DMS53 treated with DMSO at 0.1 percent for 48 hours (cell line): ENCODE measurements at regions not wholly inside any gene's neighbourhood (a gene's known extent, or its start where the extent isn't known, plus 50 kb on each side); places are given as distances from the start of the nearest gene placed in this dataset.

Source experiments
- DNase-seq: peaks from one replicate; lab custom pipeline; 2025; ENCODE audit not compliant: unreplicated experiment; lab: John Stamatoyannopoulos, UW

DNA sequence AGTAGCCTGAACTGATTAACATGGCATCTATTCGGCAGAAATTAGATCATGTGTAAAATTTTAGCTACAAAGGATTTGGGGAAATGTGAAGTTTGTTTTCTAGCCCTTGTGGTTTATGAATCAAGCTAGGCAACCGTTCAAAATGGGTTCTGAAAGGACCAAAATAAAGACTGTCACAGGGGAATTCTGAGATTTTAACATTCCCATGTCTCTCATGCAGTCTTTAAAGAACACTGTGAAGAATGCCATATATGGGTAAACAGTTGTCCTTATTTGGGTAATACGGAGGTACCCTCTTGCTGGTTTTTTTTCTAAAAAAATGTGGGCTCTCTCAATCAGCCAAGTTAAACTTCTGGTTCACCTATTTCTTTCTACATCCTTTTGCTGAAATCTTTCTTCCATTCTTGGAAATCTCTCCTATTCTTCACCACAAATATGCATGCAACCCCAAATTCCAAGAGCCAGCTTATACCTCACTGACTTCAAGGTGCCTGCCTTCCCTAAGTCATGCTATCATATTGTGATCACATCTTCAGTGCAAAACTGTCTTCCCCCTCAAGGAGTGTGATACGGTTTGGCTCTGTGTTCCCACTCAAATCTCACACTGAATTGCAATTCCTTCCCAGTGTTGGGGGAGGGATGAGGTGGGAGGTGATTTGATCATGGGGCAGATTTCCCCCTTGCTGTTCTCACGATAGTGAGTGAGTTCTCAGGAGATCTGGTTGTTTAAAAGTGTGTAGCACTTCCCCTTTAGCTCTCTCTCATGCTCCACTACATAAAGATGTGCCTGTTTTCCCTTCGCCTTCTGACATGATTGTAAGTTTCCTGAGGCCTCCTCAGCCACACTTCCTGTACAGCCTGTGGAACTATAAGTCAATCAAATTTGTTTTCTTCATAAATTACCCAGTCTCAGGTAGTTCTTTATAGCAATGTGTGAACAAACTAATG lies 308.7 kb downstream of the TTLL7 start:
- no peak for DNase-seq

DNA sequence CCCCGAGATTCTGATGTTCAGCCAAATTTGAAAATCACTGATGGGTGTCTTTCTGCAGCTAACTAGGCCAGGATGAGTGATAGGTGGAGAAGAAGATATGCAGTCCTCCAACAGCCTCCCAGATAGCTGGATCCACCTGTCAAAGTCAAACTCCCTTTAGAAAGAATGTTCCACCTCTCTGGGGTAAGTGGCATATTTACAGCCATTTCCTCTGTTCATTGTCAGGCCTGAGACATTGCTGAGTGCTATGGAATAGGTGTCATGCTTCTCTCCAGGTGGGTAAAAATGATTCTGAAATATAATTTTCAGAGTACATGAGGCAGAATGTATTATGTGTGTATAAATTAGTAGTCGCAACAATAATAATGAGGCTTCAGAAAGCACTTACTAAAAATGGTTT lies 316.8 kb downstream of the TTLL7 start:
- no peak for DNase-seq

DNA sequence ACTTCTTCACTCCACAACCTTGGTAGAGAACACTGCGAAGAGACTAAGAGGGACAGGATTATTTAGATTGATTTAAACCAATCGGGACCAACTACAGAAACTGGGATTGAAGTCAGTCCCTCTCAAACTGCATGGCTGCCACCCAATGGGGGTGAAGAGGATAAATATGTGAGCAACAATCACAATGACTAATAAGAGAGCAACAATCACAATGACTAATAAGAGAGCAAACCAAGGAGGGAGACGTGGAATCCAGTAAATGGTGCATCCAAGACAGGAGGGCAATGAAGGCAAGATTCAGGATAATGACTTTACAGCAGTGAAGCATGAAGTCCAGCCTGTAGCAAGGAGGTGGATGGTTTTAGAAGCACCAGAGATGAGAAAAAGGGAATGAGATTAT lies 322.8 kb downstream of the TTLL7 start:
- DNase-seq: no peak

DNA sequence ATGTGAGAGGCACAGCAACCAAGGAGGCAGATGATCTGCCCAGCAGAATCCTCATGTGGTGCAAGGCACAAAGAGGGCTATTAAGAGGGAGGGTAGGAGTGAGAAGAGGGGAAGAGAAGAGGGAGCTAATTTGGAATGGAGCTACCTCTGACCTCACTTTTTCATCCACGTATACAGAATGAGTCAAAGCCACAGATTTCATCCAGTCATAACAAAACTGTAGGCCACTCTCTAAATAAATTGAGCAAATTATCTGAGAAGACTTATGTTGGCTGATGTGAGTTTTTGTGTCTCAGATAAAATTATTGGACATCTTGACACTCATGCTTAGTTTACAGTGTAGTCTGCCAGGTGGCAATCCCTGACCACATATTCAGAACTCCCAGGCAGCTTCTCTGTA lies 325.6 kb downstream of the TTLL7 start:
- DNase-seq: no peak

DNA sequence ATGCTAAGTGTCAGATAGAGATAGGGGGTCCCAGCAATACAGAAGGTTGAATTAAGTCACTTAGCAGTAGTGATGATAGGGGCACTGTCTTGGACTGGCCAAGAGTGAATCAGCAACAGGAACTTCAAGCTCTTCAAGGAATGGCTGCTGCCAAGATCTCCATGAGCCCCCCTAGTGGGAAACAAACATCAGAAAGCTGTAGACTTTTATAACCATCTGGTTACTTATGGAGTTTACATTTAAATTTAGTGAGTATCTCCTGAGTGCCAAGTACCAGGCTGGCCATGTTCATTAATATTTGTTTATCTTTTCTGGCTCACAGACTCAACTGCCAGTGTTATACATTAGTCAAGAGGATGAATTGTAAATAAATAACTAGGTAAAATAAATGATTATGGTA lies 327.3 kb downstream of the TTLL7 start:
- DNase-seq: no peak

DNA sequence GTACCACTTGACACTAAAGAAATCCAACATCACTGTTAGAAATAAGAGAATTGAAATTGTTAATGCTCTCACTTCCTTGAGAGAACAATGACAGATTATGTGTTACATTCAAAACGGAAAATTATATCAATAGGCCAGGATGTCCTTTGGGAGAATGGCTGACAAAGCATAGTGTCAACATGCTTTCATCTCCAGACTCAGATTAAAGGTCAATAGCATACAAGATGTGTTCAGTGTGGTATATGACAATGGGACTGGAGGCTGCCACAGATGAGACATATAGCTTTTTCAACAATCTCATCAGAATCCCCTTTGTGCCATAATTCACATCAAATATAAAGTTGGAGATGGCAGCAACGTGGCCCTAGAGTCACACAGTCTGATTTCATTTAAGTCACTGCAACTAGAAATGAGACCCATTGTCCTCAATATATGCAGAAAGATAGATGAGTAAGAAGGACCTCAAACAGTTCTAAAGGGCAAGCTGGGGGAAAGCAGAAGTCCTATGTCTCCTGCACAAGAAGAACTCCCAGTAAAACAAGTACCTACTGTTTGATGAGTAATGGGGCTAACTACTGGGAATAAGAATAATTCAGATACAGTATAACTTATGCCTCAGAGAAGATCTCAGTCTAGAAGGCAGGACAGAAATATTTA lies 327.9 kb downstream of the TTLL7 start:
- peak; percentile 22 for DNase-seq

DNA sequence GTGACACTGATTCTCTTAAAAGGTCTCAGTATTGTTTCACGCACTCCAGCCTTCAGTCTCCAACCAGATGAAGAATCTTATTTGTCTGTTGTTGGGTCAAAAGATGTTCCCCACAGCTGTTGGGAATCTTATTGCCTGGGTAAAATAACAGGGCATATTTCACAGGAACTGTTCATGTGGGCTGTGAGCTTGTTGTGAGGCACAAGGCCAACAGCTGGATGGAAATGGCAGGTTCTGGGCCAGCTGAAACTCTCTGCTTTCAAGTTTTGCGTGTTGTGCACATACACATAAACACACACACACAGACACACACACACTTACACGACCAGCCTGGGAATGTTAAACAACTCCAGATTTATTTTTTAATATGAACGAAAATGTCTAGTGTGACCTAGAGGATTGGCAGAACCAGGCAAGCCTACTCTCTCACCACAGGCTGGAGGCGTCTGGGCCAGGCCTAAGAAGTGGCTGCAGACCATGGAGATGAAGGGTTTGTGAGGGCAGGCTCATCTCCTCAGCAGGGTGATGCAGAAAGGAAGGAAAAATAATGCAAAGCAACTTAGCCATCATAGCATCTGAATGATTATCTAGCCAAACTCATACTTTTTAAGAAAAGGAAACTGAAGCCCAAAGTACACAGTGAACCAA lies 357.0 kb downstream of the TTLL7 start:
- DNase-seq: no peak

DNA sequence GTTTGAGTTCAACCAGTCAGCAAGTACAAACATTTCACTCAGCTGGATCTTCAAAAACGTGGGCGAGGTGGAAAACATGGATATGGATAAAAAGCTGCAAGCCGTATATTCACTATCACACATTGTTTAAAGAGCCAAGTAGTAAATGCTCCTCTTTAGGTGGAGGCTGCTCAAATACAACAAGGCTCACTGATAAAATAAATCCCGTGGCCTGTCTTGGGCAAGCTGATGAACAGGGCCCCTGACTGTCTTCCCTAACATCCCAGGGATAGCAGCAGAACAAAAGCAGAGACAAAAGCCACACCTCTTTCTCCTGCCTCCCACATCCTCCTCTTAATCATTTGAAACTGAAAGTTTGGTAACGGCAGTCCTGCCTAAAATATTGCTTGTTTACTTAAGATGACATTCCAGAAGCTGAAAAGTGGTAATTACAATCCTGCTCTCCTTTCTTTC lies 357.7 kb downstream of the TTLL7 start:
- DNase-seq: no peak

DNA sequence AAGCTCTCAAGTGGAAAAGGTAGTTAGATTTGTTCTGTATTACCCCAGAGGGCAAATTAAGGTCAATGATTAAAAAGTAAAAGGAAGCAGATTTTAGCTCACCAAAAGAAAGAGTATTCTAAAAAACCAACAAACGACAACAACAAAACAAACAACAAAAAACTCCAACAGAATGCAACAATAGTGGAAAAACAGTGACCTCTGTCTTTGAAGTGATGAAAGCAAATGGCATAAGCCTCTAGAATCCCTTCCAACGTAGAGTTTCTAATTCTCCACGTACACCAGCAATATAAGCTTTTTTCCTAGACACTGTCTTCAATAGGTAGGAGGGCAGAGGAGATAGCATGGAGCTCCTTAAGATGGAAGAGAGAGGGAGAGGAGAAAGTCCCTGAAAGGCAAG lies 359.1 kb downstream of the TTLL7 start:
- DNase-seq: no peak

DNA sequence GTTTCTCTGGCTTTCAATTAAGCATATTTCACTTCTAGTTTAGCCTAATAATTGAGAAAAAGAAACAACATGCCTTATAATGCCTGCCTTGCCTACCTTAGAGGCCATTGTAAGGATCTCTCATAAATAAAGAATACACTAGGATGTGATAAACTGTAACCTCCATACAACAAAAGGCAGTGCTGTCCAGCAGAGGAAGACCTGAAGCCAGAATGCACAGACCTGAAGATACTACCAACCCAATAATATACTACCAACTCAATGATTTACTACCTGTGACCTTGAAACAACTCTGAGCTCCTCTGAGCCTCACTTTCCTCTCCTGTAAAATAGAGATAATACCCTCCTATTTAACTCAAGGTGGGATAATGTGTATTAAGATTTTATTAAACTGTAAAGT lies 361.3 kb downstream of the TTLL7 start:
- DNase-seq: no peak

DNA sequence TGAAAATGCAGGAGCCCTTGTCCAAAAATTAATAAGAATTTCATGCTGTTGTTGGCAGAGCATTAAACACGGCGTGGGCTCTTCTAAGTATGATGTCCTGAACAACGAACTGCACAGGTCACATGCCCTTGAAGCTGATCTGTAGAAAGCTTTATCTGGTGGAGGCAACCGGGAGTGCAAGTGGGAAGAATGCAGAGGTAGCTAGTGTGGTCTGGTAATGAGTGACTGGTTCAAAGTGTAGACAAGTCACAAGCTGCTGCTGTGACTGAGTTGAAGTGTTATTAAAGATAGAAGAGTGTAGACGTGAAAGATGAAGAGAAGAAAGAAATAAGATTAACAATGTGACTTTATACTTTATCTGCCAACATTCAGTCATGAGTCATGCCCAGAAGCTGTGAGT lies 361.9 kb downstream of the TTLL7 start:
- no peak for DNase-seq

DNA sequence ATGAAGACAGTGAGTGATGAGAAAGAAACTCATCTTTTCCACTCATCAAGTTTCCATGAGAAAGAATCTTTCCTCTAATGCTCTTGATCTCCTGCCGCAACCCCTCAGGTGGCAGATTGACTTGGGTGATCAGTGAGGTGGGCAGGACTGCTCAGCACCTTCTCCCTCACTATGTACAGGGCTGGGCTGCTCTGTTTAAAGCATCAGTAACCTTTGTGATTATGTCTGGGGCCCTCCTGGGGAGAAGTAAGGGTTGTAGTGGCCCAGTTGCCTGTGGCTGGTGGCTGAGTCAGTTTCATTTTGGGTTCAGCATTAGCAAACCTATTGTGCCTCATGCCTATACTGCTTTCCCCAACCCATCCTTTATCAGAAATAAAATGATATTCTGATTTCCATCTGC lies 366.0 kb downstream of the TTLL7 start:
- no peak for DNase-seq

DNA sequence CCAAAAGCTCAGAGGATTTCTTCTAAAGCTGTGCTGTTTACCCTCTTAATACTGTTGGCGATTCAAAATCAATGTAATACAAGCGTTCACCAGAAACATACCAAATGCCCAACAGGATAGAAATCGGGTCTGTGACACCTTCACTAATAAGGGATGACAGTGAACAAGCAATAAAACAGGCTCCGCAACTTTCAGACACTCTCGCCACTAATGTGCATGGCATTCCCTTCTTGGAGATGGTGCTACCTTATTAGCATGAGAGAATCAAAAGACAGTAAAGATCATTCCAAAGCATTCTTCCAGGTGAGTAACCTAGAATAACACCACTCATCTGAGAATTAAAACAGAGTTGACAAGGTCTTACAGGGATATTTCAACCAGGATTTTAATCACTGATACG lies 367.1 kb downstream of the TTLL7 start:
- DNase-seq: no peak

DNA sequence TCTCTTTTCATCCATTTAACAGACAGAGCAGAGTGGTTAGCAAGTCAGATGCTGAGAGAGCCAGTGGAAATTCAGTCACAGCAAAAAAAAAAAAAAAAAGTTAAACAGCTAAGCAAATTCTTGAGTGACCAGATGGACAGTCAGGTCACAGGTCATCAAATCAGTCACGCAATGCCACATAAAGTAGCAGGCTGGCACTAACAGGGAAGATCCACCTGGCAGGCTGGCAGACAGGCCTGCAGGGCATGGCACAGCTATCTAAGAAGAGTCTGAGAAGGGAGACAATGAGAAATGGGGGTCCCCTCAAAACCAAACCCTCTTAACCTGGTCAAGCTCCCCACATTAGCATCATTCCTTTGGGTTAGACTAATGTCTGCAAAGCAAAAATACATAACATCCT lies 371.9 kb downstream of the TTLL7 start:
- DNase-seq: no peak

DNA sequence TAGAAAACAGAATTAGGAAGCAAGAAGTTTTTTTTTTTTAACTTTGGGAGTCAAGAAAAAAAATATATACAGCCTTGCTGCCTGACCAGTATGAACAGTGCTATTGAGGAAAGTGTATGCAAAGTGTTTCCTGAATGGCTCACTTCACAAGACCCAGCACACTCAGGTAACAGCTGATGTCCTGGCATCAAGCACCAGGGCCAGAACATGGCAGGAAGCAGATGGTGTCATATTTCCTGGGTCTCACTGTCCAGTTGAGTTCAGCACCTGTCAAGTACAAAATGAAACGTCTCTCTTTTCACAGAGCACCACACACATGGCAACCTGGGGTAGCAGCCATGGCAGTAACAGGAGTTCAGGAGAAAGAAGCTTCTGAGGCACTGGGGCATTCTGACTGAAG lies 372.3 kb downstream of the TTLL7 start:
- peak; percentile 95 for DNase-seq

DNA sequence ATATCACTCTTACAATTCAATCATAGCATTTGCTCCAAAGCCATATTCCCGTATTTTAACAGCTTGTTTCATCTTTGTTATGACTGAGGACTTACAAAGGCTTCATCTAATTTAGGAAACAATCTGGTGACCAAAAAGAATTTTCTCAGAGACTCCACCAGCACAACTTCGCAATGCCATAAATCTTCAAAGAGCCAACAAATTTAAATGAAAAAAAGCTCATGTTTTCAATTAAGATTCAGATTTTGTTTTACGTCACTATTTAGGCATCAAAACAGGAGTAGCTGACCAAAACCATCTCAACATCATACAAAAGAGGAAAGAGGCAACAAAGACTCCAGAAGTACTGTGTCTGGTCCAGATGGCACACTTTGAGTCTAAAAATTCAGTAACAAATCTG lies 373.3 kb downstream of the TTLL7 start:
- DNase-seq: no peak

DNA sequence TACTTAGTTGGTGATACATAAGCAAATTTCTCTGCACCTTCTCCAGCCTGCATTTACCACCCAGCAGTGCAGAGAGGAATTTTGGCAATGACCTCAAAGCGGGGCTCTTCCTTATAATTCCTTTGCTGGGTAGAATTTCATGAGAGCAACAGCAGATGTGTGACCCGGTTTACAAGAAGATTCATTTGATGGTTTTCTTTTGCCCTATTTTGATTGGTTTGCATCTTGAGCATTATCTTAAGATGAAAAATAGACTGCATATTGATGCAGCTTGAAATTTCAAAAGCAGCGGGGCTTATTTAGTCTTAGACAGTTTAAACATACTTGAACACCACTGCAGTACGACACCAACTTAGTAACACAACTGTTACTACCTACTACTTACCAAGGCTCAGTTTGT lies 378.9 kb downstream of the TTLL7 start:
- DNase-seq: no peak

DNA sequence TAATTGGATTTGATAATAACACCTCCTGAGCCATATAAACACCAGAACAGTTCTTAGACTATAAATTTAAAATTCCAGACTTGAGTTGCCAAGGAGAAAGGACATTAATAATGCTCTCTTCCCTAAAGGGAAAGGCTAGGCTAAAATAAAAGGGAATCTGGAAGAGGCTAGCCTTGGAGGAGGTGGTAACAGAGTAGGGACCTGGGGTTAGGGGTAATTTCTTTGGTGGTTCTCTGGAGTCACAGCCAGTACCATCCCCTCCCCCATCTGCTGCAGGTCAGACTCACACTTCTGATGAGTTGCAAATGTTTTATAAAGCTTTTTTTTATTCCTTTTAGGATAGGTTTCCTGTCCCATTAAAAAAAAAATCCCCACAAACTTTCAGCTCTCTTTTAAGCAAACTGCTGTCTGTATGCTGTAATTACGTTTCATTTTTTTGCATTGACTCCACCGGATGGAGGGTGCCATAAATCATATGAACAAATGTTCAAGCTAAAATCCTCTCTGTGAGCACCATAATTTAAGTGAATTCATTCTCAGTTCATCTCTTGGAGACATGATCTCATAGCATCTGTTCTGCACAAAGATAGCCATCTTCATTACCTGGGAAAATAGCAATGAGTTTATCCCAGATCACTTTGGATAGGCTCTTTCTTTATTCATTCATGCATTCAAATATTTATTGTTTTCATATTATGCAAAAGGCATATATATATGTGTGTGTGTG lies 379.6 kb downstream of the TTLL7 start:
- DNase-seq: no peak

DNA sequence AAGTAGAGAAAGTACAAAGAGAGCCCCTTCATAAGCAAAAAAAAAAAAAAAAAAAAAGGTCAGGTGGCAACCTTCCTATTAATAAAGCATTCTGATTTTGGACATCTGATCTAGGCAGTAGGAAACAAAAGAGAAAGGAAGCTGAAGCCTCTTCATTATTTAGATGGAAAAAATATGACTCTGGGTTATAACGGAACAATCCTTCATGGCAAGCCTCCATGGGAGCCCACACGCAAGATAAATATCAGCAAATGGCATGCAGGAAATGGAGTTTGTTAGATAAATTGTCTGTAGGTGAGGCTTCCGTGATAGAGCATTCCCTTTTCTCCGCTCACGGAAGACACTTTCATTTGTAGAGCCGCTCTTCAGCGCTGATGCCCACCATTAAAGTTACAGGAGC lies 381.0 kb downstream of the TTLL7 start:
- no peak for DNase-seq

DNA sequence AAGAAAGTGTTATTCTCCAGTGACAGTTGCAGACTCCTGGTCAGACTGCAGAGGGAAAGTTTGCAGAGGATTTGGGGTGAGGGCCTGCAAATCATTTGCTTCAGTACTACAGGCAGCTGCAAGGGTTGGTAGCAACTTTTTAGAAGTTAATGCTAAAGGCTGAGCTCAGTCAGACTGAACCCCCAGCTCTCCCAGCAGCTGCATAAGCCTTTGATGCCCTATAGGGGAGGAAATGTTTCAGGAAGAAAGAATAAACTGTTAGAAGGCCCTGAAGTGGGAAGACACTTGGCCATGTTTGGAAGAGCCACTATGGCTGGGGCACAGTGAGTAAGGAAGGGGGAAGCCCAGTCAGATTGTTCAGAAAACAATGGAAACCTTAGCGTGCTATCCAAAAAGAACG lies 383.6 kb downstream of the TTLL7 start:
- no peak for DNase-seq

DNA sequence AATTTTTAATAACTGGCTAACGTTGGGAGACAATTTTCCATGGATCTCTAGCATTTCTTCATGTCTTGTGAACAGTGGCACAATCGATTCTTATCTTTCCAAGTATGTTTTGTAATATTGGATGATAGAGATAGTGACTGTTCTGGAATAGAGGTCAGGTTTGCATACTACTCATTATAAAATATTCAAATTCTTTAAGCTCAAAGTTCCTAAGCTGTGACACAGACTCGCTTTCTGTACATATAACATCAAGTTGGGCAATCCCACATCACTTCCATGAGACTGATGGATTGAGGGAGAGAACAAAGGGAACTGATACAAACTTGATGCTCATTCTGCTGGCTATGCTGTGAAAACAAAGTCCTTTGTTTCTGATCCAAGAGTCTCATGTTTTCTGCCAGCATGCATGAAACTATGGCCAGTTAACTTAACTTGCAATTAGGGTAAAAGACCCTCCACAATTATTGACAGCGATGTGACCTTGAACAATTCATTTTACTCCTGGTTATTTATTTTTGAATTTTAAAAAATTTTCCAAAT lies 392.4 kb downstream of the TTLL7 start:
- no peak for DNase-seq
